ENCODE measurements at regions not wholly inside any gene's neighbourhood (a gene's known extent, or its start where the extent isn't known, plus 50 kb on each side); places are given as distances from the start of the nearest gene placed in this dataset.
A peak's percentile ranks its signal among the peaks of the same experiment; 100 is the strongest.

- DNase-seq (no peak), ATAC-seq (no peak)
- Histone ChIP-seq H3K27ac (no peak overlapping the region), H3K9me3 (no peaks in the 10 kb centered on the region), H3K4me1 (no peaks in the 10 kb centered on the region), H3K27me3 (no peaks in the 10 kb centered on the region), H3K36me3 (no peaks in the 10 kb centered on the region), H3K4me3 (no peak overlapping the region)
- intact Hi-C loops (cut with DNase I) = no loop called here
- TF ChIP-seq CTCF (IDR thresholded peaks at IDR 0.05) = no peak
Measured at GRCh38 chr12:74071182-74071581, 466.5 kb upstream of the ATXN7L3B start.

DNA sequence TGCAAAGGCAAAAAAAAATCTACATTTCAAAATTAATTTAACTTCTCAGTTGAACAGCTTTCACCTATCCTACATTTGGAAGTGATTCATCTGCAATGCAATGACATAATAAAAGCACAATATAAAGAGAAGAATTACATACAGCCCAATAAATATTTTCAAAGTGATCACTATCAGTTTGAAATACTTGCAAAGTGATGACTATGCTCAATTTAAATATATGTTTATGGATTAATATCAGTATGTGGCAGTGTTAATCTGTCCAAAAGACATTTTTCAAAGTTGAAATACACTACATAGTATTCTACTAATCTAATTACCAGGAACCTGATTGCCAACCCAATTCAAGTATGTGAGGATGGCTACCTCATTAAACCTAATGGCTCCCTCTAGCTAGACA lies 460.7 kb upstream of the ATXN7L3B start:
- Histone ChIP-seq H3K27me3 (no peaks in the 10 kb centered on the region), H3K36me3 (no peaks in the 10 kb centered on the region), H3K27ac (no peak overlapping the region), H3K9me3 (no peaks in the 10 kb centered on the region), H3K4me1 (no peaks in the 10 kb centered on the region), H3K4me3 (no peak overlapping the region)
- no peak for TF ChIP-seq CTCF (IDR thresholded peaks at IDR 0.05)
- DNase-seq = no peak
- intact Hi-C loops (cut with DNase I) = no loop called here
- ATAC-seq = no peak

- Histone ChIP-seq H3K27me3 (no peaks in the 10 kb centered on the region), H3K36me3 (no peaks in the 10 kb centered on the region), H3K9me3 (no peaks in the 10 kb centered on the region), H3K4me1 (no peaks in the 10 kb centered on the region), H3K4me3 (no peak overlapping the region), H3K27ac (no peak overlapping the region)
- TF ChIP-seq CTCF (IDR thresholded peaks at IDR 0.05) = no peak
- no peak for ATAC-seq
- intact Hi-C loops (cut with DNase I) = no loop called here
- DNase-seq = no peak
Measured at GRCh38 chr12:74105434-74105833, 432.2 kb upstream of the ATXN7L3B start.

GRCh38 chr12:74108729-74109128 lies 428.9 kb upstream of the ATXN7L3B start:
- Histone ChIP-seq H3K36me3 (no peaks in the 10 kb centered on the region), H3K27me3 (no peaks in the 10 kb centered on the region), H3K4me3 (no peak overlapping the region), H3K9me3 (no peaks in the 10 kb centered on the region), H3K4me1 (no peaks in the 10 kb centered on the region), H3K27ac (no peak overlapping the region)
- ATAC-seq (no peak), DNase-seq (no peak)
- TF ChIP-seq CTCF (IDR thresholded peaks at IDR 0.05) = no peak
- intact Hi-C loops (cut with DNase I) = no loop called here

DNA sequence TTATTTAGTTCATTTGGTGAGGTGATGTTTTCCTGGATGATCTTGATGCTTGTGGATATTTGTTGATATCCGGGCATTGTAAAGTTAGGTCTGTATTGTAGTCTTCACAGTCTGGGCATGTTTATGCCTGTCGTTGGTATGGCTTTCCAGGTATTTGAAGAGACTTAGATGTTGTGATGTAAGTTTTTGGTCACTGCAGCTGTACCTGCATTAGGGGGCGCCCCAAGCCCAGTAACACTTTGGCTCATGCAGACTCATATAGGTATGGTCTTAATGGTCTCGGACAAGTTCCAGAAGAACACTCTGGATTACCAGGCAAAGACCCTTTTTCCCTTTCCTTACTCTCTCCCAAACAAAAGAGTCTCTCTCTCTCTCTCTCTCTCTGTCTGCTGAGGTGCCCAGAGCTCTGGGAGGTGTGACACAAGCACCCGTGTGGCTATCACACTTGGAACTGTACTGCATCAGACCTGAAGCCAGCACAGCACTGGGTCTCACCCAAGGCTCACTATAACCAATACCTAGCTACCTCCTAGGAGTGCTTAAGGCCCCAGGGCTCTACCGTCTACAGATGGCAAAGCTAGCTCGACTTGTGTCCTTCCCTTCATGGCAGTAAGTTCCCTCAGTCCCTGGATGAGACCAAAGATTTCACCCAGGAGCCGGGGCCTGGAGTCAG lies 425.8 kb upstream of the ATXN7L3B start:
- no peak for TF ChIP-seq CTCF (IDR thresholded peaks at IDR 0.05)
- Histone ChIP-seq H3K9me3 (no peaks in the 10 kb centered on the region), H3K4me3 (no peak overlapping the region), H3K27me3 (no peaks in the 10 kb centered on the region), H3K4me1 (no peaks in the 10 kb centered on the region), H3K36me3 (no peaks in the 10 kb centered on the region), H3K27ac (no peak overlapping the region)
- DNase-seq (peak; percentile 34), ATAC-seq (peak; percentile 46)
- intact Hi-C loops (cut with DNase I) = no loop called here
